ENCODE measurements at regions not wholly inside any gene's neighbourhood (a gene's known extent, or its start where the extent isn't known, plus 50 kb on each side); places are given as distances from the start of the nearest gene placed in this dataset.

DNA sequence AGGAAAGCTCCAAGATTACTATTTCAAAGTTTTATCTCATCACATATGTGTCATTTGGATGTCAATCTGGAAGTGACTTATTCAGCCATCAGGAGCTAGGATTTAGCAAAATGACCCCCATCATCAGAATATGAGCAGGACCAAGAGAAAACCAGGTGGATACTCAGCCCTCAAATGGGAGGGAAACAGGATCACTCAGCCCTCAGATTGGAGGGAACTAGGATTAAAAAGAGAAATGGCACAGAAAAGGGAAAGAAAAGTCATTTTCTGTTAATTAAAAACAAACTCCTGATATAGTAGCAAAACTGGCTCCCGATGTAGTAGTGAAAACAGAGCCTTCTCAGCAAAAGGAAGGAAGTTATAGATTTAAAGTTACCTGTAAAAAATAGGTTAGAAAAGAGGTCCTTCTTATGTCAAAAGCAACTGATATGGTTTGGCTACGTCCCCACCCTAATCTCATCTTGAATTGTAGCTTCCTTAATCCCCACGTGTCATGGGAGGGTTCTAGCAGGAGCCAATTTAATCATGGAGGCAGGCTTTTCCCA is 69.0 kb upstream of the MYCN start:
- TF ChIP-seq, protein P1, sequence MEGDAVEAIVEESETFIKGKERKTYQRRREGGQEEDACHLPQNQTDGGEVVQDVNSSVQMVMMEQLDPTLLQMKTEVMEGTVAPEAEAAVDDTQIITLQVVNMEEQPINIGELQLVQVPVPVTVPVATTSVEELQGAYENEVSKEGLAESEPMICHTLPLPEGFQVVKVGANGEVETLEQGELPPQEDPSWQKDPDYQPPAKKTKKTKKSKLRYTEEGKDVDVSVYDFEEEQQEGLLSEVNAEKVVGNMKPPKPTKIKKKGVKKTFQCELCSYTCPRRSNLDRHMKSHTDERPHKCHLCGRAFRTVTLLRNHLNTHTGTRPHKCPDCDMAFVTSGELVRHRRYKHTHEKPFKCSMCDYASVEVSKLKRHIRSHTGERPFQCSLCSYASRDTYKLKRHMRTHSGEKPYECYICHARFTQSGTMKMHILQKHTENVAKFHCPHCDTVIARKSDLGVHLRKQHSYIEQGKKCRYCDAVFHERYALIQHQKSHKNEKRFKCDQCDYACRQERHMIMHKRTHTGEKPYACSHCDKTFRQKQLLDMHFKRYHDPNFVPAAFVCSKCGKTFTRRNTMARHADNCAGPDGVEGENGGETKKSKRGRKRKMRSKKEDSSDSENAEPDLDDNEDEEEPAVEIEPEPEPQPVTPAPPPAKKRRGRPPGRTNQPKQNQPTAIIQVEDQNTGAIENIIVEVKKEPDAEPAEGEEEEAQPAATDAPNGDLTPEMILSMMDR (conservative IDR thresholded peaks at IDR 0.05), result no peak
- Mint-ChIP-seq H3K36me3 (ENCODE audit: low read depth) (peaks cover 4% of the 10 kb centered on the region), H3K4me3 (no peak overlapping the region), H3K4me1 (peaks cover 12% of the 10 kb centered on the region), H3K27me3 (ENCODE audit: low read depth) (no peaks in the 10 kb centered on the region), H3K9me3 (peaks cover 7% of the 10 kb centered on the region), H3K27ac (ENCODE audit: unreplicated experiment) (no peak overlapping the region)
- no peak for DNase-seq (ENCODE audit: low read depth, low spot score)

- H3K27me3 Mint-ChIP-seq (ENCODE audit: low read depth), result no peaks in the 10 kb centered on the region
- no peak overlapping the region for H3K27ac Mint-ChIP-seq (ENCODE audit: unreplicated experiment)
- TF ChIP-seq, protein P1 (conservative IDR thresholded peaks at IDR 0.05), result no peak
- peaks cover 4% of the 10 kb centered on the region for H3K4me1 Mint-ChIP-seq
- no peak for DNase-seq (ENCODE audit: low read depth, low spot score)
- H3K9me3 Mint-ChIP-seq, result peaks cover 8% of the 10 kb centered on the region
- peaks cover 6% of the 10 kb centered on the region for H3K36me3 Mint-ChIP-seq (ENCODE audit: low read depth)
- no peak overlapping the region for H3K4me3 Mint-ChIP-seq
These were observed 67.5 kb upstream of the MYCN start for GRCh38 chr2:15872854-15873253.

DNA sequence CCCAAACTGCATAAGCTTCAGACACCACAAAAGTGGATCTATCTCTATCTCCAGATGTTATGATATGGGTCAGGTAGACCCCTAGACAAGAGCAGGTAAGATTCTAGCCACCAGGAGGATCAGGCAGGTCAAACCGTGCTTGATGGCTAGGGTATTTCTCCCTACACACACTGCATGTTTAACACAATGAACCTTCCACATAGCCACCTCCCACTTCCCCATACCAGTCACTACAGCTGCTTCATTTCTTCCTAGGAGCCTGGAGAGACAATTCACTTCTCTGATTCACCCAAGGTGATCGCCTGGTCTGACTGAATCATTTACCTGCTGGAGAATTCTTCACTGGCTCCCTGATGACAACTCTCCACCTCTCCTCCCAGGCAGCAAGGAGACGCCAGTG is 66.0 kb upstream of the MYCN start:
- no peak overlapping the region for H3K27ac Mint-ChIP-seq (ENCODE audit: unreplicated experiment)
- TF ChIP-seq, protein P1 (conservative IDR thresholded peaks at IDR 0.05), result no peak
- no peaks in the 10 kb centered on the region for H3K27me3 Mint-ChIP-seq (ENCODE audit: low read depth)
- H3K9me3 Mint-ChIP-seq, result peaks cover 8% of the 10 kb centered on the region
- no peak for DNase-seq (ENCODE audit: low read depth, low spot score)
- H3K4me3 Mint-ChIP-seq, result no peak overlapping the region
- H3K36me3 Mint-ChIP-seq (ENCODE audit: low read depth), result peaks cover 6% of the 10 kb centered on the region
- peaks cover 4% of the 10 kb centered on the region for H3K4me1 Mint-ChIP-seq

DNA sequence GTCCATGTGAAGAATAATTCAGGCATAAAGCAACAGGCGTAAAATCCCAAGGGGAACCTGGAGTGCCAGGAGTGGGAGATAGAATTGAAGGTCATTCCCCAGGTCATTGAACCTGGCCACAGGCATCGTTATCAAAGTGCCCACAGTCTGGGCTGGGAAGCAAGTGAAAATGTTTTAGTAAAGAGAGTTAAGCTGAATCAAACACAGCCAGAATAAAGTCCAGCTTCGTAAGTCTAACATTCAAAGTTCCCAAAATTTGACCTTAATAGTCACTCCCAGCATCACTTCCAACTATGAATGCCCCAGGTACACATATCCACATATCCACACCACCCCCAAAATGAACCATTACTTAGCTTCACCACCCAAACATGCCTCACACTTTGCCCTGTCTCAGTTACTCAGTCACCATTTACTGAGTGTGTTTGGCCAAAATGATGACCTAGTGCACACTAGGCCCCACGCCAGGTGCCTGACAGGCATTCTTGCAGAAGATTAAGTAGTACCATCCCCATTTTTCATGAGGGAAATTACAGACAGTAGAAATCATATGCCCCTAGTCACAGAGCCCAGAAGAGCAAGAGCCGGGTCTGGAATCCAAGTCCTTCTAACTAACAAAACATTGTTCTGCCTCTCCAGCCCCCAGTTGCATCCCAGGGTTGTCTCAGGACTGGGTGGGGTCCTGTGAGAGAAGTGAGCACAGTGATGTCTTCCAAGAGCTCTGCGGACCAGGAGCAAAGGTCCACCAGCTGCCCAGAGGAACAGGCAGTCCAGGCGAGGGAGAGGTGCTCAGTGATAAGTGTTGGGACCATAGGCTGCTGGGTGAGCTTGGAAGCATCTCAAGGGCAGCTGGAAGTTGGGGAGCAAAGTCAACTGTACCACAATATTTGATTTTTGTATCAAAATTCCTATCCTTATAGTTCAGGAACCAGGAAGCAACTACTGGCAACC is 65.2 kb upstream of the MYCN start:
- no peaks in the 10 kb centered on the region for H3K27me3 Mint-ChIP-seq (ENCODE audit: low read depth)

GRCh38 chr2:15875969-15876705 is 64.2 kb upstream of the MYCN start:
- Mint-ChIP-seq H3K4me1 (peaks cover 4% of the 10 kb centered on the region), H3K4me3 (no peak overlapping the region), H3K27me3 (ENCODE audit: low read depth) (no peaks in the 10 kb centered on the region), H3K36me3 (ENCODE audit: low read depth) (peaks cover 6% of the 10 kb centered on the region), H3K9me3 (peaks cover 11% of the 10 kb centered on the region), H3K27ac (ENCODE audit: unreplicated experiment) (no peak overlapping the region)
- DNase-seq (ENCODE audit: low read depth, low spot score), result no peak
- TF ChIP-seq, protein P1 (conservative IDR thresholded peaks at IDR 0.05), result no peak

More for the DNA sequence above, 65.2 kb upstream of the MYCN start:
- Mint-ChIP-seq H3K4me1 (peaks cover 4% of the 10 kb centered on the region), H3K9me3 (peaks cover 8% of the 10 kb centered on the region), H3K36me3 (ENCODE audit: low read depth) (peaks cover 6% of the 10 kb centered on the region), H3K4me3 (no peak overlapping the region), H3K27ac (ENCODE audit: unreplicated experiment) (peak overlapping the region; percentile 14)
- DNase-seq (ENCODE audit: low read depth, low spot score), result no peak
- TF ChIP-seq, protein P1 (conservative IDR thresholded peaks at IDR 0.05), result no peak

Data from neural crest cell (in vitro differentiated cells).